ENCODE measurements at regions not wholly inside any gene's neighbourhood (a gene's known extent, or its start where the extent isn't known, plus 50 kb on each side); places are given as distances from the start of the nearest gene placed in this dataset.

GRCh38 chr1:232385221-232385620, 244.7 kb downstream of the SIPA1L2 start:
- Mint-ChIP-seq H3K9me3 (ENCODE audit: unreplicated experiment) (no peaks in the 10 kb centered on the region), H3K4me3 (ENCODE audit: unreplicated experiment) (no peak overlapping the region), H3K27me3 (ENCODE audit: insufficient read depth, unreplicated experiment) (no peaks in the 10 kb centered on the region), H3K4me1 (ENCODE audit: insufficient read depth, unreplicated experiment) (peaks cover 27% of the 10 kb centered on the region), H3K27ac (ENCODE audit: low read depth, unreplicated experiment) (peak overlapping the region; percentile 1), H3K36me3 (ENCODE audit: insufficient read depth, unreplicated experiment) (no peaks in the 10 kb centered on the region)
- peak; percentile 88 for DNase-seq (ENCODE audit: unreplicated experiment)
- no TSS peak for BruUV-seq (replicated peaks)
- intact Hi-C loops (cut with micrococcal nuclease): loop anchor here (10.0 kb wide), 1 partner anchor 240 kb away; no protein-coding TSS in a partner anchor
- TF ChIP-seq CTCF (IDR thresholded peaks at IDR 0.05; ENCODE audit: unreplicated experiment): no peak
- CTCF ChIA-PET: interaction anchor here (0.6 to 2.8 kb wide), 8 partner anchors 9 to 518 kb away, joined by 3 to 10 read pairs (median 4); no protein-coding TSS in a partner anchor
- POLR2A ChIA-PET: interaction anchor here (0.5 to 3.5 kb wide), 11 partner anchors 12 to 1408 kb away, joined by 3 to 12 read pairs (median 4); no protein-coding TSS in a partner anchor

GRCh38 chr1:232384171-232384883, 245.6 kb downstream of the SIPA1L2 start:
- Mint-ChIP-seq H3K27me3 (ENCODE audit: insufficient read depth, unreplicated experiment) (no peaks in the 10 kb centered on the region), H3K4me3 (ENCODE audit: unreplicated experiment) (no peak overlapping the region), H3K4me1 (ENCODE audit: insufficient read depth, unreplicated experiment) (peaks cover 27% of the 10 kb centered on the region), H3K9me3 (ENCODE audit: unreplicated experiment) (no peaks in the 10 kb centered on the region), H3K36me3 (ENCODE audit: insufficient read depth, unreplicated experiment) (no peaks in the 10 kb centered on the region), H3K27ac (ENCODE audit: low read depth, unreplicated experiment) (peak overlapping the region; percentile 97)
- DNase-seq (ENCODE audit: unreplicated experiment): peak; percentile 46
- CTCF ChIA-PET: interaction anchor here (0.6 to 2.8 kb wide), 4 partner anchors 8 to 243 kb away, joined by 3 to 10 read pairs (median 6); no protein-coding TSS in a partner anchor
- intact Hi-C loops (cut with micrococcal nuclease): loop anchor here (10.0 kb wide), 1 partner anchor 240 kb away; no protein-coding TSS in a partner anchor
- no TSS peak for BruUV-seq (replicated peaks)
- TF ChIP-seq CTCF (IDR thresholded peaks at IDR 0.05; ENCODE audit: unreplicated experiment): no peak
- POLR2A ChIA-PET: interaction anchor here (0.7 to 3.5 kb wide), 7 partner anchors 11 to 102 kb away, joined by 3 to 12 read pairs (median 5); no protein-coding TSS in a partner anchor

- peak; percentile 94 for DNase-seq (ENCODE audit: unreplicated experiment)
- intact Hi-C loops (cut with micrococcal nuclease): loop anchor here (10.0 kb wide), 1 partner anchor 241 kb away; no protein-coding TSS in a partner anchor
- ChIA-PET CTCF (interaction anchor here (0.7 to 2.8 kb wide), 3 partner anchors 9 to 244 kb away, joined by 3 to 10 read pairs (median 4); no protein-coding TSS in a partner anchor), POLR2A (interaction anchor here (0.7 to 3.5 kb wide), 6 partner anchors 11 to 103 kb away, joined by 3 to 12 read pairs (median 4); no protein-coding TSS in a partner anchor)
- Mint-ChIP-seq H3K4me1 (ENCODE audit: insufficient read depth, unreplicated experiment) (peaks cover 27% of the 10 kb centered on the region), H3K27me3 (ENCODE audit: insufficient read depth, unreplicated experiment) (no peaks in the 10 kb centered on the region), H3K36me3 (ENCODE audit: insufficient read depth, unreplicated experiment) (no peaks in the 10 kb centered on the region), H3K27ac (ENCODE audit: low read depth, unreplicated experiment) (peak overlapping the region; percentile 97), H3K9me3 (ENCODE audit: unreplicated experiment) (no peaks in the 10 kb centered on the region), H3K4me3 (ENCODE audit: unreplicated experiment) (peak overlapping the region; percentile 34)
- BruUV-seq (replicated peaks): no TSS peak
- TF ChIP-seq CTCF (IDR thresholded peaks at IDR 0.05; ENCODE audit: unreplicated experiment): no peak
Observed at GRCh38 chr1:232383455-232384123, 246.3 kb downstream of the SIPA1L2 start.

GRCh38 chr1:232382671-232383070, 247.3 kb downstream of the SIPA1L2 start:
- CTCF ChIA-PET: interaction anchor here (0.6 to 1.2 kb wide), 4 partner anchors 9 to 952 kb away, joined by 3 to 4 read pairs (median 4); no protein-coding TSS in a partner anchor
- no peak for TF ChIP-seq CTCF (IDR thresholded peaks at IDR 0.05; ENCODE audit: unreplicated experiment)
- H3K4me3 Mint-ChIP-seq (ENCODE audit: unreplicated experiment): no peak overlapping the region
- peak overlapping the region; percentile 97 for H3K27ac Mint-ChIP-seq (ENCODE audit: low read depth, unreplicated experiment)
- H3K27me3 Mint-ChIP-seq (ENCODE audit: insufficient read depth, unreplicated experiment): no peaks in the 10 kb centered on the region
- POLR2A ChIA-PET: interaction anchor here (0.6 to 3.5 kb wide), 6 partner anchors 14 to 296 kb away, joined by 3 to 12 read pairs (median 4); no protein-coding TSS in a partner anchor
- H3K9me3 Mint-ChIP-seq (ENCODE audit: unreplicated experiment): no peaks in the 10 kb centered on the region
- no TSS peak for BruUV-seq (replicated peaks)
- no peaks in the 10 kb centered on the region for H3K36me3 Mint-ChIP-seq (ENCODE audit: insufficient read depth, unreplicated experiment)
- intact Hi-C loops (cut with micrococcal nuclease): loop anchor here (10.0 kb wide), 1 partner anchor 242 kb away; no protein-coding TSS in a partner anchor
- H3K4me1 Mint-ChIP-seq (ENCODE audit: insufficient read depth, unreplicated experiment): peaks cover 27% of the 10 kb centered on the region
- DNase-seq (ENCODE audit: unreplicated experiment): peak; percentile 21

All from MCF 10A (cell line).